GF-D8 (cell line): ENCODE measurements at regions not wholly inside any gene's neighbourhood (a gene's known extent, or its start where the extent isn't known, plus 50 kb on each side); places are given as distances from the start of the nearest gene placed in this dataset.
A peak's percentile ranks its signal among the peaks of the same experiment; 100 is the strongest.

Source experiments
- DNase-seq: peaks from one replicate; lab custom pipeline; 2025; lab: John Stamatoyannopoulos, UW

GRCh38 chr1:214928574-214928973 is 154.0 kb upstream of the KCNK2 start:
- no peak for DNase-seq

- no peak for DNase-seq
Measured at GRCh38 chr1:214933375-214933774, 149.2 kb upstream of the KCNK2 start.

GRCh38 chr1:214934045-214934444 is 148.5 kb upstream of the KCNK2 start:
- DNase-seq, result no peak

GRCh38 chr1:214935258-214935657 is 147.3 kb upstream of the KCNK2 start:
- no peak for DNase-seq

GRCh38 chr1:214939180-214939579 is 143.4 kb upstream of the KCNK2 start:
- no peak for DNase-seq

- DNase-seq, result no peak
Measured at GRCh38 chr1:214941061-214941460, 141.5 kb upstream of the KCNK2 start.

- DNase-seq, result no peak
Measured at GRCh38 chr1:214943054-214943453, 139.5 kb upstream of the KCNK2 start.

GRCh38 chr1:214946615-214947014 is 135.9 kb upstream of the KCNK2 start:
- DNase-seq, result no peak

- no peak for DNase-seq
Measured at GRCh38 chr1:214952648-214953047, 129.9 kb upstream of the KCNK2 start.

- DNase-seq, result no peak
Measured at GRCh38 chr1:214953901-214954616, 128.5 kb upstream of the KCNK2 start.

- DNase-seq, result no peak
Measured at GRCh38 chr1:214954617-214954949, 128.0 kb upstream of the KCNK2 start.

GRCh38 chr1:214957330-214958137 is 125.0 kb upstream of the KCNK2 start:
- peak; percentile 20 for DNase-seq

- no peak for DNase-seq
Measured at GRCh38 chr1:214958486-214958885, 124.1 kb upstream of the KCNK2 start.

- no peak for DNase-seq
Measured at GRCh38 chr1:214966346-214966745, 116.2 kb upstream of the KCNK2 start.

- no peak for DNase-seq
Measured at GRCh38 chr1:214967865-214968575, 114.5 kb upstream of the KCNK2 start.

GRCh38 chr1:214970016-214970415 is 112.5 kb upstream of the KCNK2 start:
- no peak for DNase-seq

- DNase-seq, result no peak
Measured at GRCh38 chr1:214971071-214971470, 111.5 kb upstream of the KCNK2 start.

- no peak for DNase-seq
Measured at GRCh38 chr1:214974002-214974401, 108.5 kb upstream of the KCNK2 start.

- DNase-seq, result no peak
Measured at GRCh38 chr1:214976665-214977064, 105.9 kb upstream of the KCNK2 start.

- DNase-seq, result no peak
Measured at GRCh38 chr1:214977110-214977509, 105.4 kb upstream of the KCNK2 start.

- no peak for DNase-seq
Measured at GRCh38 chr1:214977700-214978374, 104.7 kb upstream of the KCNK2 start.

- DNase-seq, result no peak
Measured at GRCh38 chr1:214979191-214979590, 103.3 kb upstream of the KCNK2 start.
